ENCODE measurements at regions not wholly inside any gene's neighbourhood (a gene's known extent, or its start where the extent isn't known, plus 50 kb on each side); places are given as distances from the start of the nearest gene placed in this dataset.

- no peaks in the 10 kb centered on the region for H4K20me1 ChIP-seq (ENCODE audit: insufficient read depth, low read length)
- no peaks in the 10 kb centered on the region for H3K79me2 ChIP-seq (ENCODE audit: low read length)
- H3K4me3 ChIP-seq (ENCODE audit: low read length) = no peak overlapping the region
- H2AFZ ChIP-seq (ENCODE audit: low read length) = no peak overlapping the region
- no peaks in the 10 kb centered on the region for H3K9me2 ChIP-seq (replicated peaks; ENCODE audit: insufficient read depth, low read length)
- no peaks in the 10 kb centered on the region for H3F3A ChIP-seq (ENCODE audit: insufficient read depth, low read length)
- no peak overlapping the region for H3K9ac ChIP-seq (ENCODE audit: low read length)
- H3K4me1 ChIP-seq (ENCODE audit: low read length) = no peaks in the 10 kb centered on the region
- no peak for TF ChIP-seq EZH2 (optimal IDR thresholded peaks at IDR 0.05; ENCODE audit: low read depth, low read length)
- TF ChIP-seq CTCF (IDR thresholded peaks at IDR 0.05; ENCODE audit: low read length) = no peak
- TF ChIP-seq EZH2phosphoT487 (IDR thresholded peaks at IDR 0.05; ENCODE audit: low read length) = no peak
- DNase-seq = no peak
- H3K27me3 ChIP-seq (replicated peaks; ENCODE audit: insufficient read depth, low read length) = no peaks in the 10 kb centered on the region
- H3K27ac ChIP-seq (ENCODE audit: low read length) = no peak overlapping the region
- H3K9me3 ChIP-seq (replicated peaks; ENCODE audit: insufficient read depth, low read length) = no peaks in the 10 kb centered on the region
- no peak overlapping the region for H3K4me2 ChIP-seq (ENCODE audit: low read depth, low read length)
- no peaks in the 10 kb centered on the region for H3K36me3 ChIP-seq (replicated peaks; ENCODE audit: insufficient read depth, low read length)
Observed at GRCh38 chr6:137723273-137724017, 143.6 kb upstream of the TNFAIP3 start.

- Histone ChIP-seq H3K4me1 (ENCODE audit: low read length) (no peaks in the 10 kb centered on the region), H3F3A (ENCODE audit: insufficient read depth, low read length) (no peaks in the 10 kb centered on the region), H3K27ac (ENCODE audit: low read length) (no peak overlapping the region), H3K9me3 (replicated peaks; ENCODE audit: insufficient read depth, low read length) (no peaks in the 10 kb centered on the region), H3K4me2 (ENCODE audit: low read depth, low read length) (no peak overlapping the region), H3K79me2 (ENCODE audit: low read length) (no peaks in the 10 kb centered on the region), H3K4me3 (ENCODE audit: low read length) (no peak overlapping the region), H3K36me3 (replicated peaks; ENCODE audit: insufficient read depth, low read length) (no peaks in the 10 kb centered on the region), H3K27me3 (replicated peaks; ENCODE audit: insufficient read depth, low read length) (no peaks in the 10 kb centered on the region), H3K9me2 (replicated peaks; ENCODE audit: insufficient read depth, low read length) (no peaks in the 10 kb centered on the region), H3K9ac (ENCODE audit: low read length) (no peak overlapping the region), H2AFZ (ENCODE audit: low read length) (no peak overlapping the region), H4K20me1 (ENCODE audit: insufficient read depth, low read length) (no peaks in the 10 kb centered on the region)
- no peak for TF ChIP-seq EZH2phosphoT487 (IDR thresholded peaks at IDR 0.05; ENCODE audit: low read length)
- no peak for TF ChIP-seq EZH2 (optimal IDR thresholded peaks at IDR 0.05; ENCODE audit: low read depth, low read length)
- TF ChIP-seq CTCF (IDR thresholded peaks at IDR 0.05; ENCODE audit: low read length) = no peak
- DNase-seq = no peak
Observed at GRCh38 chr6:137724018-137724403, 143.0 kb upstream of the TNFAIP3 start.

GRCh38 chr6:137724495-137725211, 142.4 kb upstream of the TNFAIP3 start:
- no peaks in the 10 kb centered on the region for H3K9me3 ChIP-seq (replicated peaks; ENCODE audit: insufficient read depth, low read length)
- no peaks in the 10 kb centered on the region for H3K79me2 ChIP-seq (ENCODE audit: low read length)
- H3K27me3 ChIP-seq (replicated peaks; ENCODE audit: insufficient read depth, low read length) = no peaks in the 10 kb centered on the region
- no peaks in the 10 kb centered on the region for H4K20me1 ChIP-seq (ENCODE audit: insufficient read depth, low read length)
- H3K9me2 ChIP-seq (replicated peaks; ENCODE audit: insufficient read depth, low read length) = no peaks in the 10 kb centered on the region
- H3K4me3 ChIP-seq (ENCODE audit: low read length) = no peak overlapping the region
- TF ChIP-seq EZH2 (optimal IDR thresholded peaks at IDR 0.05; ENCODE audit: low read depth, low read length) (no peak), EZH2phosphoT487 (IDR thresholded peaks at IDR 0.05; ENCODE audit: low read length) (no peak), CTCF (IDR thresholded peaks at IDR 0.05; ENCODE audit: low read length) (no peak)
- no peak for DNase-seq
- H3K27ac ChIP-seq (ENCODE audit: low read length) = no peak overlapping the region
- H3F3A ChIP-seq (ENCODE audit: insufficient read depth, low read length) = no peaks in the 10 kb centered on the region
- H3K4me1 ChIP-seq (ENCODE audit: low read length) = no peaks in the 10 kb centered on the region
- no peak overlapping the region for H2AFZ ChIP-seq (ENCODE audit: low read length)
- no peak overlapping the region for H3K9ac ChIP-seq (ENCODE audit: low read length)
- H3K36me3 ChIP-seq (replicated peaks; ENCODE audit: insufficient read depth, low read length) = no peaks in the 10 kb centered on the region
- no peak overlapping the region for H3K4me2 ChIP-seq (ENCODE audit: low read depth, low read length)
